Activated CD4-positive, alpha-beta T cell treated with anti-CD3 and anti-CD28 coated beads for 4 hours (primary cell): ENCODE measurements at regions not wholly inside any gene's neighbourhood (a gene's known extent, or its start where the extent isn't known, plus 50 kb on each side); places are given as distances from the start of the nearest gene placed in this dataset.

Experiments used
- DNase-seq, 2 donors: peaks; one replicate each; pipeline ENCODE4 v3.0.0-alpha.2; 2020

DNA sequence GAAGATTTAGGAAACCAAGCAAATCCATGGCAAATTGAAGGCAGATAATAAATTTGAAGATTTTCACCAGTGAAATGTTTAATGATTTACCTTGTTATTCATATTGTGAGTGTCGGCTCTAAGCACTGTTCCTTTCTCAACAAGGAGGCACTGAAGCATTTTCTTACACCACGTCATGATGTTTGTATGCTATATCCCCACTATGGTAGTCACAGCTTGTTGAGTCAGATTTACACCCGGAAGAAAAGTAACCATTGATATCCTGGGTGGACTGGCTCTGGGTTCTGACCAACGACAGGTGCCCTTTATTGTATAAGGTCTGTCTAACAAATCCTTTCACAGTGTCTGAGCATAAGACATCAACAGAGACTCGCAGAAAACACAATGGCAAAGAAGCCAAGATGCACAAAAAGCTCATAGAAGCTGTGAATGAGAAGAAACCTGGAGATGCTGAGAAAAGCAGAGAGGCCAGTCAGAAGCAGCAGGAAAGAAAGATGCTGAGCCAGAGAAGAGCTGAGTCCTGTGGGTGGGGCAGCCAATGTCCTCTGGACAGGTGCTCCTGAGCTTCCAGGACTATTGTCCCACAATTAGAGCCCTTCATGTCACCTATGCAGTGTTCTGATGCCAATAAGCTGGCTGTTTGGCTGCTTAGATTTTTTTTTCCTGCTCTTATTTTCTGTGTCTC is 49.7 kb upstream of the ARHGAP5 start:
- DNase-seq, result no peak
